Activated T-cell treated with anti-CD3 and anti-CD28 coated beads, Interleukin-2, amount 50 U/mL, for 72 hours (primary cell): ENCODE measurements at regions not wholly inside any gene's neighbourhood (a gene's known extent, or its start where the extent isn't known, plus 50 kb on each side); places are given as distances from the start of the nearest gene placed in this dataset.

Source experiments
- ATAC-seq, 2 donors: fragments of 150-1000 bp; cut with Tn5 transposase; replicated peaks in 1 of 2; 2 replicates each; pipeline ENCODE4 v1.10.0; 2021; ENCODE audit warnings: moderate library complexity in 2 of 2, mild to moderate bottlenecking in 1 of 2
- DNase-seq, 2 donors: peaks; one replicate each; pipeline ENCODE4 v3.0.0; 2021 to 2022; ENCODE audit warnings: mixed read lengths in 1 of 2
- H3K27ac Mint-ChIP-seq: one replicate; pipeline ENCODE4 v1.8.0; 2022; ENCODE audit warnings: mild to moderate bottlenecking, moderate library complexity, mixed read lengths
- H3K27me3 Mint-ChIP-seq: one replicate; pipeline ENCODE4 v1.8.0; 2022; ENCODE audit warnings: low read depth, mixed read lengths
- H3K36me3 Mint-ChIP-seq, 2 donors: one replicate each; pipeline ENCODE4 v1.8.0; 2022; ENCODE audit warnings: mixed read lengths in 2 of 2, mild to moderate bottlenecking in 1 of 2; ENCODE audit not compliant: insufficient read depth in 2 of 2
- H3K4me1 Mint-ChIP-seq: one replicate; pipeline ENCODE4 v1.8.0; 2022; ENCODE audit warnings: low read depth, mixed read lengths
- H3K4me3 Mint-ChIP-seq, 2 donors: one replicate each; pipeline ENCODE4 v1.8.0; 2022; ENCODE audit warnings: mild to moderate bottlenecking in 2 of 2, mixed read lengths in 2 of 2, moderate library complexity in 2 of 2
- H3K9me3 Mint-ChIP-seq, 2 donors: one replicate each; pipeline ENCODE4 v1.8.0; 2022; ENCODE audit warnings: mixed read lengths in 2 of 2

GRCh38 chr10:58909881-58910280, 266.6 kb upstream of the PHYHIPL start:
- H3K4me1 Mint-ChIP-seq, result no peaks in the 10 kb centered on the region
- no peak overlapping the region for H3K27ac Mint-ChIP-seq
- DNase-seq (no peak), ATAC-seq (no peak)
- H3K27me3 Mint-ChIP-seq, result no peaks in the 10 kb centered on the region
- no peaks in the 10 kb centered on the region for H3K36me3 Mint-ChIP-seq
- peaks cover 0 to 2% of the 10 kb centered on the region in 2 donors for H3K9me3 Mint-ChIP-seq
- H3K4me3 Mint-ChIP-seq, result no peak overlapping the region

- no peak overlapping the region for H3K27ac Mint-ChIP-seq
Observed at GRCh38 chr10:58913717-58914116, 262.7 kb upstream of the PHYHIPL start.

GRCh38 chr10:58918887-58919286, 257.6 kb upstream of the PHYHIPL start:
- H3K27me3 Mint-ChIP-seq, result peaks cover 5% of the 10 kb centered on the region
- ATAC-seq, result no peak
- DNase-seq, result no peak
- H3K9me3 Mint-ChIP-seq, result peaks cover 0 to 1% of the 10 kb centered on the region in 2 donors
- no peak overlapping the region for H3K27ac Mint-ChIP-seq
- no peak overlapping the region for H3K4me3 Mint-ChIP-seq
- H3K36me3 Mint-ChIP-seq, result no peaks in the 10 kb centered on the region
- H3K4me1 Mint-ChIP-seq, result no peaks in the 10 kb centered on the region

More at GRCh38 chr10:58913717-58914116, 262.7 kb upstream of the PHYHIPL start:
- Mint-ChIP-seq H3K9me3 (peaks cover 0 to 2% of the 10 kb centered on the region in 2 donors), H3K36me3 (no peaks in the 10 kb centered on the region), H3K4me3 (no peak overlapping the region), H3K27me3 (no peaks in the 10 kb centered on the region), H3K4me1 (no peaks in the 10 kb centered on the region)
- DNase-seq (no peak), ATAC-seq (no peak)

- no peaks in the 10 kb centered on the region for H3K9me3 Mint-ChIP-seq
- no peaks in the 10 kb centered on the region for H3K36me3 Mint-ChIP-seq
- no peak overlapping the region for H3K4me3 Mint-ChIP-seq
- H3K27ac Mint-ChIP-seq, result no peak overlapping the region
- H3K4me1 Mint-ChIP-seq, result no peaks in the 10 kb centered on the region
- DNase-seq (no peak), ATAC-seq (no peak)
- peaks cover 5% of the 10 kb centered on the region for H3K27me3 Mint-ChIP-seq
Observed at GRCh38 chr10:58919927-58920654, 256.4 kb upstream of the PHYHIPL start.

- no peak overlapping the region for H3K4me3 Mint-ChIP-seq
- no peak overlapping the region for H3K27ac Mint-ChIP-seq
- no peaks in the 10 kb centered on the region for H3K36me3 Mint-ChIP-seq
- no peaks in the 10 kb centered on the region for H3K9me3 Mint-ChIP-seq
- no peak for DNase-seq
- H3K4me1 Mint-ChIP-seq, result no peaks in the 10 kb centered on the region
- peaks cover 5% of the 10 kb centered on the region for H3K27me3 Mint-ChIP-seq
- no peak for ATAC-seq
Observed at GRCh38 chr10:58920655-58921003, 255.8 kb upstream of the PHYHIPL start.

- Mint-ChIP-seq H3K27ac (no peak overlapping the region), H3K36me3 (no peaks in the 10 kb centered on the region), H3K4me3 (no peak overlapping the region), H3K27me3 (peaks cover 5% of the 10 kb centered on the region), H3K9me3 (peaks cover 2% of the 10 kb centered on the region in 2 donors), H3K4me1 (no peaks in the 10 kb centered on the region)
- ATAC-seq (no peak), DNase-seq (no peak)
Observed at GRCh38 chr10:58921421-58921855, 255.0 kb upstream of the PHYHIPL start.

GRCh38 chr10:58925381-58925780, 251.1 kb upstream of the PHYHIPL start:
- H3K9me3 Mint-ChIP-seq, result peaks cover 4 to 5% of the 10 kb centered on the region in 2 donors
- DNase-seq (no peak), ATAC-seq (no peak)
- H3K4me1 Mint-ChIP-seq, result no peaks in the 10 kb centered on the region
- no peaks in the 10 kb centered on the region for H3K36me3 Mint-ChIP-seq
- H3K27ac Mint-ChIP-seq, result no peak overlapping the region
- H3K27me3 Mint-ChIP-seq, result peaks cover 5% of the 10 kb centered on the region
- no peak overlapping the region for H3K4me3 Mint-ChIP-seq

- no peaks in the 10 kb centered on the region for H3K36me3 Mint-ChIP-seq
- H3K27ac Mint-ChIP-seq, result no peak overlapping the region
- H3K4me1 Mint-ChIP-seq, result no peaks in the 10 kb centered on the region
- no peaks in the 10 kb centered on the region for H3K27me3 Mint-ChIP-seq
- no peak for DNase-seq
- H3K4me3 Mint-ChIP-seq, result no peak overlapping the region
- no peak for ATAC-seq
- H3K9me3 Mint-ChIP-seq, result peaks cover 7 to 8% of the 10 kb centered on the region in 2 donors
Observed at GRCh38 chr10:58930500-58930899, 245.9 kb upstream of the PHYHIPL start.

GRCh38 chr10:58932126-58932525, 244.3 kb upstream of the PHYHIPL start:
- no peak overlapping the region for H3K4me3 Mint-ChIP-seq
- peaks cover 3 to 5% of the 10 kb centered on the region in 2 donors for H3K9me3 Mint-ChIP-seq
- no peaks in the 10 kb centered on the region for H3K4me1 Mint-ChIP-seq
- H3K36me3 Mint-ChIP-seq, result no peaks in the 10 kb centered on the region
- no peaks in the 10 kb centered on the region for H3K27me3 Mint-ChIP-seq
- H3K27ac Mint-ChIP-seq, result no peak overlapping the region
- no peak for DNase-seq
- ATAC-seq, result no peak

- Mint-ChIP-seq H3K27me3 (no peaks in the 10 kb centered on the region), H3K4me3 (no peak overlapping the region), H3K4me1 (no peaks in the 10 kb centered on the region), H3K9me3 (peaks cover 2 to 4% of the 10 kb centered on the region in 2 donors), H3K27ac (no peak overlapping the region), H3K36me3 (no peaks in the 10 kb centered on the region)
- ATAC-seq (no peak), DNase-seq (no peak)
Observed at GRCh38 chr10:58932577-58933314, 243.7 kb upstream of the PHYHIPL start.

- Mint-ChIP-seq H3K9me3 (peaks cover 2 to 4% of the 10 kb centered on the region in 2 donors), H3K4me1 (no peaks in the 10 kb centered on the region)
Observed at GRCh38 chr10:58936364-58936763, 240.1 kb upstream of the PHYHIPL start.

GRCh38 chr10:58937423-58937822, 239.0 kb upstream of the PHYHIPL start:
- no peaks in the 10 kb centered on the region for H3K27me3 Mint-ChIP-seq
- ATAC-seq (no peak), DNase-seq (no peak)
- no peaks in the 10 kb centered on the region for H3K4me1 Mint-ChIP-seq
- peaks cover 0 to 3% of the 10 kb centered on the region in 2 donors for H3K9me3 Mint-ChIP-seq
- H3K4me3 Mint-ChIP-seq, result no peak overlapping the region
- no peak overlapping the region for H3K27ac Mint-ChIP-seq
- H3K36me3 Mint-ChIP-seq, result no peaks in the 10 kb centered on the region

More at GRCh38 chr10:58936364-58936763, 240.1 kb upstream of the PHYHIPL start:
- Mint-ChIP-seq H3K4me3 (no peak overlapping the region), H3K27ac (no peak overlapping the region), H3K27me3 (no peaks in the 10 kb centered on the region), H3K36me3 (no peaks in the 10 kb centered on the region)
- ATAC-seq (no peak), DNase-seq (no peak)

- ATAC-seq, result no peak
- no peak overlapping the region for H3K4me3 Mint-ChIP-seq
- DNase-seq, result no peak
- H3K36me3 Mint-ChIP-seq, result no peaks in the 10 kb centered on the region
- no peaks in the 10 kb centered on the region for H3K9me3 Mint-ChIP-seq
- H3K27ac Mint-ChIP-seq, result no peak overlapping the region
- H3K4me1 Mint-ChIP-seq, result no peaks in the 10 kb centered on the region
- no peaks in the 10 kb centered on the region for H3K27me3 Mint-ChIP-seq
Observed at GRCh38 chr10:58942724-58943123, 233.7 kb upstream of the PHYHIPL start.
